ENCODE measurements at regions not wholly inside any gene's neighbourhood (a gene's known extent, or its start where the extent isn't known, plus 50 kb on each side); places are given as distances from the start of the nearest gene placed in this dataset.
A peak's percentile ranks its signal among the peaks of the same experiment; 100 is the strongest.
"Not testable (repeated sequence)": the region's sequence is repeated elsewhere in the genome, so short reads cannot be mapped to it uniquely, and the experiment has no call there.

GRCh38 chr3:89685731-89686130, 578.3 kb downstream of the EPHA3 start:
- no peaks in the 10 kb centered on the region for H3K36me3 ChIP-seq
- H3K9me3 ChIP-seq (replicated peaks) = no peaks in the 10 kb centered on the region
- DNase-seq = no peak
- no peak overlapping the region for H3K27ac ChIP-seq
- H3K4me3 ChIP-seq = no peak overlapping the region
- no peaks in the 10 kb centered on the region; the same call in 1 of the 2 replicates for H3K27me3 ChIP-seq
- H3K4me1 ChIP-seq = no peaks in the 10 kb centered on the region

GRCh38 chr3:89690646-89691045, 583.2 kb downstream of the EPHA3 start:
- no peaks in the 10 kb centered on the region for H3K27me3 ChIP-seq
- no peak overlapping the region for H3K27ac ChIP-seq
- H3K9me3 ChIP-seq (replicated peaks) = no peaks in the 10 kb centered on the region
- peak in 1 of 2 experiments; percentile 13 for DNase-seq
- H3K4me3 ChIP-seq = no peak overlapping the region
- no peaks in the 10 kb centered on the region for H3K36me3 ChIP-seq
- no peaks in the 10 kb centered on the region for H3K4me1 ChIP-seq

GRCh38 chr3:89692601-89693000, 585.2 kb downstream of the EPHA3 start:
- DNase-seq = no peak
- Histone ChIP-seq H3K4me1 (no peaks in the 10 kb centered on the region), H3K9me3 (replicated peaks) (no peaks in the 10 kb centered on the region), H3K36me3 (no peaks in the 10 kb centered on the region), H3K27me3 (no peaks in the 10 kb centered on the region), H3K4me3 (no peak overlapping the region), H3K27ac (no peak overlapping the region)

- Histone ChIP-seq H3K9me3 (replicated peaks) (no peaks in the 10 kb centered on the region), H3K4me1 (no peaks in the 10 kb centered on the region), H3K27me3 (no peaks in the 10 kb centered on the region), H3K36me3 (no peaks in the 10 kb centered on the region), H3K27ac (no peak overlapping the region), H3K4me3 (no peak overlapping the region)
- no peak for DNase-seq
Measured at GRCh38 chr3:89697321-89697916, 590.0 kb downstream of the EPHA3 start.

- no peak overlapping the region for H3K4me3 ChIP-seq
- H3K27ac ChIP-seq = no peak overlapping the region
- H3K27me3 ChIP-seq = no peaks in the 10 kb centered on the region
- no peaks in the 10 kb centered on the region for H3K4me1 ChIP-seq
- H3K9me3 ChIP-seq (replicated peaks) = no peaks in the 10 kb centered on the region
- no peak for DNase-seq
- H3K36me3 ChIP-seq = no peaks in the 10 kb centered on the region
Measured at GRCh38 chr3:89698208-89698830, 590.9 kb downstream of the EPHA3 start.

- no peak for DNase-seq
- Histone ChIP-seq H3K9me3 (replicated peaks) (no peaks in the 10 kb centered on the region), H3K4me3 (no peak overlapping the region), H3K27ac (no peak overlapping the region), H3K27me3 (no peaks in the 10 kb centered on the region), H3K36me3 (no peaks in the 10 kb centered on the region), H3K4me1 (no peaks in the 10 kb centered on the region)
Measured at GRCh38 chr3:89699229-89699628, 591.8 kb downstream of the EPHA3 start.

GRCh38 chr3:89699771-89700170, 592.4 kb downstream of the EPHA3 start:
- Histone ChIP-seq H3K9me3 (replicated peaks) (no peaks in the 10 kb centered on the region), H3K27me3 (no peaks in the 10 kb centered on the region), H3K4me1 (no peaks in the 10 kb centered on the region), H3K27ac (no peak overlapping the region), H3K4me3 (no peak overlapping the region), H3K36me3 (no peaks in the 10 kb centered on the region)
- peak in 1 of 2 experiments; percentile 7 for DNase-seq

- no peaks in the 10 kb centered on the region for H3K27me3 ChIP-seq
- H3K27ac ChIP-seq = no peak overlapping the region
- no peaks in the 10 kb centered on the region for H3K36me3 ChIP-seq
- DNase-seq = no peak
- no peaks in the 10 kb centered on the region for H3K4me1 ChIP-seq
- H3K4me3 ChIP-seq = no peak overlapping the region
- no peaks in the 10 kb centered on the region for H3K9me3 ChIP-seq (replicated peaks)
Measured at GRCh38 chr3:89702404-89702803, 595.0 kb downstream of the EPHA3 start.

GRCh38 chr3:89713196-89713595, 605.8 kb downstream of the EPHA3 start:
- Histone ChIP-seq H3K27me3 (no peaks in the 10 kb centered on the region), H3K27ac (no peak overlapping the region), H3K9me3 (replicated peaks) (no peaks in the 10 kb centered on the region)

GRCh38 chr3:89714237-89714636, 606.8 kb downstream of the EPHA3 start:
- no peak overlapping the region for H3K4me3 ChIP-seq
- H3K36me3 ChIP-seq = no peaks in the 10 kb centered on the region
- DNase-seq = no peak
- H3K4me1 ChIP-seq = no peaks in the 10 kb centered on the region
- no peak overlapping the region for H3K27ac ChIP-seq
- no peaks in the 10 kb centered on the region for H3K27me3 ChIP-seq
- H3K9me3 ChIP-seq (replicated peaks) = no peaks in the 10 kb centered on the region

More at GRCh38 chr3:89713196-89713595, 605.8 kb downstream of the EPHA3 start:
- Histone ChIP-seq H3K4me1 (no peaks in the 10 kb centered on the region), H3K36me3 (no peaks in the 10 kb centered on the region), H3K4me3 (no peak overlapping the region)
- DNase-seq = no peak

GRCh38 chr3:89740080-89740880, 632.9 kb downstream of the EPHA3 start:
- H3K36me3 ChIP-seq = no peaks in the 10 kb centered on the region
- DNase-seq = peak in 1 of 2 experiments; percentile 8
- peak overlapping the region; percentile 26; the same call in 1 of the 2 replicates for H3K27ac ChIP-seq

GRCh38 chr3:89740881-89741177, 633.4 kb downstream of the EPHA3 start:
- Histone ChIP-seq H3K4me3 (no peak overlapping the region), H3K4me1 (peaks cover 18% of the 10 kb centered on the region), H3K36me3 (no peaks in the 10 kb centered on the region), H3K27ac (peak overlapping the region; percentile 26; the same call in 1 of the 2 replicates), H3K9me3 (replicated peaks) (no peaks in the 10 kb centered on the region), H3K27me3 (no peaks in the 10 kb centered on the region)
- DNase-seq = peak in 1 of 2 experiments; percentile 7

More at GRCh38 chr3:89740080-89740880, 632.9 kb downstream of the EPHA3 start:
- H3K9me3 ChIP-seq (replicated peaks) = no peaks in the 10 kb centered on the region
- no peaks in the 10 kb centered on the region for H3K27me3 ChIP-seq
- H3K4me1 ChIP-seq = peaks cover 18% of the 10 kb centered on the region
- no peak overlapping the region for H3K4me3 ChIP-seq

GRCh38 chr3:89742546-89742945, 635.1 kb downstream of the EPHA3 start:
- Histone ChIP-seq H3K36me3 (no peaks in the 10 kb centered on the region), H3K27me3 (no peaks in the 10 kb centered on the region), H3K27ac (peak overlapping the region; percentile 42), H3K4me1 (peaks cover 18% of the 10 kb centered on the region), H3K4me3 (no peak overlapping the region), H3K9me3 (replicated peaks) (no peaks in the 10 kb centered on the region)
- DNase-seq = peak; percentile 51 to 62

GRCh38 chr3:89747541-89748278, 640.3 kb downstream of the EPHA3 start:
- not testable (repeated sequence) for DNase-seq; H3K9me3 ChIP-seq (replicated peaks); H3K27me3 ChIP-seq; H3K27ac ChIP-seq; H3K4me1 ChIP-seq; H3K36me3 ChIP-seq; H3K4me3 ChIP-seq

GRCh38 chr3:89762405-89762804, 655.0 kb downstream of the EPHA3 start:
- Histone ChIP-seq H3K4me1 (no peaks in the 10 kb centered on the region), H3K27ac (no peak overlapping the region), H3K36me3 (no peaks in the 10 kb centered on the region), H3K4me3 (no peak overlapping the region), H3K9me3 (replicated peaks) (no peaks in the 10 kb centered on the region), H3K27me3 (no peaks in the 10 kb centered on the region)
- DNase-seq = no peak

All from SJCRH30 (cell line).